Renal pelvis (tissue), 1 donor: ENCODE measurements at regions not wholly inside any gene's neighbourhood (a gene's known extent, or its start where the extent isn't known, plus 50 kb on each side); places are given as distances from the start of the nearest gene placed in this dataset.
"Not testable (repeated sequence)": the region's sequence is repeated elsewhere in the genome, so short reads cannot be mapped to it uniquely, and the experiment has no call there.

Experiments
- DNase-seq: peaks from one replicate; pipeline ENCODE4 v3.0.0-alpha.2; 2013

DNA sequence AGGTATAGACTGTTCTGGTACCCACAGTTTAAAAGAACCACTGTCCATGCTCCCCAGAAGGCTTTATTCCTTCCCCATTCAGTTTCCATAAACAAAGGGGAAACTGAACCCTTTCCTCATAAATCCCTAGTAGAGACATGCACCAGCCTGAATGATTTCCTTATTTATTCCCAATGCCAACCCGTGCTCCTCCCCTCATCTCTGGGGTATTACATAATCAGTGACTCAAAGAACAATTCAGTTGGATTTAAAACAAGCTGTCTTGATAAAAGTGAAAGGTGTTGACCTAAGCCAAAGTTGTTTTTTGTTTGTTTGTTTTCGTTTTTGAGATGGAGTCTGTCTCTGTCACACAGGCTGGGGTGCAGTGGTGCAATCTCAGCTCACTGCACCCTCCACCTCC, 418.5 kb upstream of the CNTNAP5 start:
- no peak for DNase-seq

- no peak for DNase-seq
Measured at GRCh38 chr2:123609077-123609476, 416.0 kb upstream of the CNTNAP5 start.

DNA sequence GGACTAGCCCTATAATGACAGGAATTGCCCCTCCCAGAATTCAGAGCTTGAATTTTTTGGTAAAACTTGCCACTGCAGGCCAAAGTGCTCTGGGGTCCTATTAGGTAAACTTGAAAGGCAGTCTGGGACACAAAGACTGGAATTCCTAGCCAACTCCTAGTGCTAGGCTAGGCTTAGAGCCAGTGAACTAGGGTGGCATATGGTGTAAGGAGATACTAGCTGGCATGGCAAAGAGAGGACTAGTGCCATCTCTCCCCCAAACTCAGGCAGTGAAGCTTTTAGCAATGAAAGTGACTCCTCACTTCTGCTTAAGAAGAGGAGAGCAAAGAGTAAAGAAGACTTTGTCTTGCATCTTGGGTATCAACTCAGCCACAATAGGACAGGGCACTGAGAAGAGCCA, 410.5 kb upstream of the CNTNAP5 start:
- no peak for DNase-seq

- not testable (repeated sequence) for DNase-seq
Measured at GRCh38 chr2:123618642-123619041, 406.4 kb upstream of the CNTNAP5 start.

DNA sequence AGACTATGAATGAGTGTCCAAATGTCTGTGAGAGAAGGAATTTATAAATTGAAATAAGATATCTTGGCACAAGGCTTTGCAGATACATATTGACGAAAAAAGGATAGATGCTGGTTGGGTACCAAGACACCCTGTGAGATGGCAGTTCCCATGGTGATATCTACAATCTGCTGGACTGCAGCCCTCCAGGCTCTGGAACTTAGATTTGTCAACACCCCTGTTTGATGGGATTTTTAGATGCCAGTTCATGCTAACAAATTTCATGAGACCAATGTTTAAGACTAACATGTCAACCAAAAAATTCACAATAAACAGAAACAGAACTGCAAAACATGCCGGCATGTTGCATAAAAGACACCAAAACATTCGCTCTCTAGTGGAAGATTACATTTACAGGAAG, 400.3 kb upstream of the CNTNAP5 start:
- no peak for DNase-seq

GRCh38 chr2:123636232-123636631, 388.9 kb upstream of the CNTNAP5 start:
- DNase-seq = no peak

DNA sequence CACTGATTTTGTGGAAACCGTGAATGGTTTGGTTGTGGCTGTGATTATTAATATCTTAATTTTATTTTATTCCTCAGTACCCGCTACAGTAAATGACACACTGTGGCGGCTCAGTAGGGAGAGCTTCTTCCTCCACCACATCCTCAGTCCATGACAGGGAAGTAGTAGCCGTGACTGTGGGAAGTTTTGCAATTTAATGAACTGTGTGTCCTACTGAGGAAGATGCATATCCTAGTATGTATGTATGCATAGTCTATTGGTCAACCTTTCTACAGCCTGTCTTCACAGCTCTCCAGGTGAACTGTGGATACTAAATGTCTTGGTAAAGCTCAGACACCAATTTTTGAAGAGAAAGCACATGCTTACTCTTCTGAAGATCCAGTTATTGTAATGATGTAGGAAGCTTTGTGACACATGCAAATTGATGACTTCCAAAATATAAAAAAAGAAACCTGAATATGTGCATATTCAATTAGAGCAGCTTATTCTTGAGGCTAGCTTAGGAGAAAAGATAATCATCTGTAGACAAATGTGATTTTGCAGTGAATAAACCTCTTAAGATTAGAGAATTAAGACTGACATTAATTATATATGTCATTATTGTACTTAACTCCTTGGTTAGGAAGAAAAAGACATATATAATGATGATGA, 384.3 kb upstream of the CNTNAP5 start:
- DNase-seq = no peak

DNA sequence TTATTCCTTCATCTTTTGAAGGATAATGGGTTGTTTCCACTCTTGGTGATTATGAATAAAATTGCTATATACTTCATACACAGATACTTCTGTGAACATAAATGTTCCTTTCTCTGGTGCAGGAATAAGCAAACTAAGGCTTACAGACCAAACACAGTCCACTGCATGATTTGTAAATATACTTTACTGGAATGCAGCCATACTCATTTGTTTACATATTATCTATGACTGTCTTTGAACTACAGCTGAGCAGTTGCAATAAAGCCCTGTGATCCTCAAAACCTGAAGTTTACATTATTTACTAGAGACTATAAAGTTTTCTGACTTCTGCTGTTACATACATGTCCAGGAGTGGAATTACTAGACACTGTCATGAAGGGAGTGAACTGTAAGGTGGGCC, 381.0 kb upstream of the CNTNAP5 start:
- no peak for DNase-seq

- DNase-seq = no peak
Measured at GRCh38 chr2:123648016-123648415, 377.1 kb upstream of the CNTNAP5 start.

DNA sequence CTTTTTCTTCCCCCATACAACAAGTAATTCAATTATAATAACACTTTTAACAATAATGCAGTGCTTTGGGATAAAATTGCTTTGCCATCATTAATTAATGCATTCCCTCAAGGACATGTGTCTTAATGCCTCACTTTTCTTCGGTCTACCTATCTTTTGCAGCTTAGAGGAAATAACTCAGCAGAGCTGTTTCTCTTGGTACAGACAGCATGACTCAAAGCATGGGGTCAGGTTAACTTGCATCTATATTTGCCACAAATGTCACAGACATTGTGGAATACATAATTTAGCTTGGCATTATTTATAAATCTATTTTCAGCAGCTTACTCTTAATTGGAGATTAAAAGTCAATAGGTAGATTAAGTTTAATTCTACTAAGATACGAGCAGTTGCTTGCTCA, 376.1 kb upstream of the CNTNAP5 start:
- DNase-seq = no peak

GRCh38 chr2:123651151-123651550, 373.9 kb upstream of the CNTNAP5 start:
- DNase-seq = no peak

- no peak for DNase-seq
Measured at GRCh38 chr2:123652320-123652719, 372.8 kb upstream of the CNTNAP5 start.

GRCh38 chr2:123656590-123656989, 368.5 kb upstream of the CNTNAP5 start:
- DNase-seq = no peak

DNA sequence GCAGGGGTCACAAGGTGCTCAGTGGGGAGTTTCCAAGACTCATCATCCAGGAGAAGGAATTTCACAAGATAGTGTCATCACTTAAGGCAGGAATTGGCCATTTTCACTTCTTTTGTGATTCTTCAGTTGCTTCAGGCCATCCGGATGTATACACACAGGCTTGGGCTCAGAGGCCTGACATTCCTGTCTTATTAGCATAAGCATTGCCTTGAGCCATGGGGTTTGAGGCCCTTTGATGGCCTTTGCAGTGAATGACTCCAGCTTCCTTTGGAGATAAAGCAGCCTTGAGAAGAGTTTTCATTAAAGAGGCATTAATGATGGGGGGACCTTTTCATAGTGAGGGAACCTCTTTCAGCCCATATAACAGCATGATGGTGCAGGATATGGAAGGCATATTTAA, 366.0 kb upstream of the CNTNAP5 start:
- no peak for DNase-seq

- DNase-seq = no peak
Measured at GRCh38 chr2:123670286-123670685, 354.8 kb upstream of the CNTNAP5 start.

DNA sequence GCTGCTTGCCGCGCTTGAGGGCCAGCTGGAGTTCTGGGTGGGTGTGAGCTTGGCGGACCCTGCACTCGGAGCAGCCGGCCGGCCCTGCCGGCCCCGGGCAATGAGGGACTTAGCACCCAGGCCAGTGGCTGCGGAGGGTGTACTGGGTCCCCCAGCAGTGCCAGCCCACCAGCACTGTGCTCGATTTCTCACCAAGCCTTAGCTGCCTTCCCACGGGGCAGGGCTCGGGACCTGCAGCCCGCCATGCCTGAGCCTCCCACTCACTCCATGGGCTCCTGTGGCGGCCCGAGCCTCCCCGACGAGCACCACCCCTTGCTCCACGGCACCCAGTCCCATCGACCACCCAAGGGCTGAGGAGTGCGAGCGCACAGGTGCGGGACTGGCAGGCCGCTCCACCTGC, 341.3 kb upstream of the CNTNAP5 start:
- not testable (repeated sequence) for DNase-seq

GRCh38 chr2:123687064-123687463, 338.0 kb upstream of the CNTNAP5 start:
- no peak for DNase-seq

- DNase-seq = no peak
Measured at GRCh38 chr2:123688231-123688940, 336.7 kb upstream of the CNTNAP5 start.

GRCh38 chr2:123692121-123692520, 333.0 kb upstream of the CNTNAP5 start:
- no peak for DNase-seq

DNA sequence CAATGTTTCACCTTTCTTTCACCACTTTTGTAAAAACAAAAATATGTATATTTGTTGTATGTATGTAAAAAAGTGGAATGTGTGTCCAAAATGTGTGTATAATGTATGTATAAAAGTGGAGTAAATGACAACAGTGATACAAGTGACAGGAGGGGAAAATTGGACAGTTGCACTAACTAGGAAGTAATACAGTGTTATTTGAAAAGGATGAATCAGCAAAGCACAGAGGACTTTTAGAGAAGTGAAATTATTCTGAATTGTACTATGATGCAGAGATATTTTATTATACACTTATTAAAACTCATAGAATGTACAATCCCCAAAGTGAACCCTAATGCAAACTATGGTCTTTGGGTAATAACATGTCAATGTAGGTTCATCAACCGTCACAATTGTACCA, 331.3 kb upstream of the CNTNAP5 start:
- no peak for DNase-seq

DNA sequence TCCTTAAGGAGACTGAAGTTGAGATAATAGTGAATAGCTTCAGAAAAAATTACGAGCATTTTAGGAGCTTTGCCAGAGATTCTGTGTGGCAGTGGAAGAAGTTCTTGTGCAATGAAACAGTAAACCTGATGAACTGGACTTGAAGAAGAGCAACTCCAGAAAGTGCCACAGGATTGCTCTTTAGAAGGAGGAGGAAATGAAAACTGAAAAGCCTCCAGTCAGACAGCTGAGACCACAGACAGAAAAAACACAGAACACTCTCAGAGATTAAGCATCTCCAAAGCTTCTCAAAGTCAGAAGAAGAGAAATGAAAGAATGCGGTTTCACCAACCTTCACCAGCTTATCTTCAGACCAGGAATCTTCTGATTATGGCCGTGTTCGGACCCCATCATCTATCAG, 329.7 kb upstream of the CNTNAP5 start:
- no peak for DNase-seq

DNA sequence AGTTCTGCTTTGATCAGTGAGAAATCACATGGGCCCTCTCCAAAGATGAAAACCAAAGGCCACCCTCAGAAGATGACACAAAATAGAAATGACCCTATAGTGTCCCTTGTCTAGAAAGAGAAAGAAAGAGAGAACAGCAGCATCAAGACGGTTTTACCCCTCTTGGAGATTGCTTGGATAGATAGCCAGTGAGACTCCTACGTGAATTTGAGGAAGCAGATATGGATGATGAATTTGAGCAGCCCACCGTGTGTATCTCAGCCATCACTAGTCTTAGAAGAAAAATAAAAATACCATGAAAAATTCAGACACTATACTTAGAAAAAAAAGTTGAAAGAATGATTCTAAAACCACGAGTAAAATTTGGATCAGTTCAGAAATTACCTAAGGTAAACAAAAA, 329.1 kb upstream of the CNTNAP5 start:
- no peak for DNase-seq

- no peak for DNase-seq
Measured at GRCh38 chr2:123696799-123697410, 328.2 kb upstream of the CNTNAP5 start.
